ENCODE measurements at regions not wholly inside any gene's neighbourhood (a gene's known extent, or its start where the extent isn't known, plus 50 kb on each side); places are given as distances from the start of the nearest gene placed in this dataset.

DNA sequence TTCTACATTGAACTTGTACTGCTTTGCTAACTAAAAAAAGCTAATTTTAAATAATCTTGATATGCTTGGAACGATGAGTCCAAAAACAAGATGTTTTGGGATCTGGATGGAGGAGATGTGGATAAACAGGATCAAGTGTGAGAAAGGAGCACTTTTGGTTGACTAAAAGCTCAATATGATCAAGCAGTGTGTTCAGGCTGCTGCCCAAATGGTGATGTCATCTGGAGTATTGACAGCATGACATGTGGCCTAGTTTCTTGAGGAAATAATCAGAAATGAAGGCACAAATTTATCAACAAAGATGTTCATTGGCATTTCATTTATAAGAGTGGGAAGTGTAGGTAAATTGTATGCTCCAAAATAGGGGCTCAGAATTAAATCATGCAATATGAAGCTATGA is 161.2 kb downstream of the SOX2 start:
- no peak overlapping the region for H3K4me3 ChIP-seq (ENCODE audit: control insufficient read depth, low read depth, low read length)
- DNase-seq (ENCODE audit: low read depth), result peak; percentile 1
- TF ChIP-seq, protein P1, sequence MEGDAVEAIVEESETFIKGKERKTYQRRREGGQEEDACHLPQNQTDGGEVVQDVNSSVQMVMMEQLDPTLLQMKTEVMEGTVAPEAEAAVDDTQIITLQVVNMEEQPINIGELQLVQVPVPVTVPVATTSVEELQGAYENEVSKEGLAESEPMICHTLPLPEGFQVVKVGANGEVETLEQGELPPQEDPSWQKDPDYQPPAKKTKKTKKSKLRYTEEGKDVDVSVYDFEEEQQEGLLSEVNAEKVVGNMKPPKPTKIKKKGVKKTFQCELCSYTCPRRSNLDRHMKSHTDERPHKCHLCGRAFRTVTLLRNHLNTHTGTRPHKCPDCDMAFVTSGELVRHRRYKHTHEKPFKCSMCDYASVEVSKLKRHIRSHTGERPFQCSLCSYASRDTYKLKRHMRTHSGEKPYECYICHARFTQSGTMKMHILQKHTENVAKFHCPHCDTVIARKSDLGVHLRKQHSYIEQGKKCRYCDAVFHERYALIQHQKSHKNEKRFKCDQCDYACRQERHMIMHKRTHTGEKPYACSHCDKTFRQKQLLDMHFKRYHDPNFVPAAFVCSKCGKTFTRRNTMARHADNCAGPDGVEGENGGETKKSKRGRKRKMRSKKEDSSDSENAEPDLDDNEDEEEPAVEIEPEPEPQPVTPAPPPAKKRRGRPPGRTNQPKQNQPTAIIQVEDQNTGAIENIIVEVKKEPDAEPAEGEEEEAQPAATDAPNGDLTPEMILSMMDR (conservative IDR thresholded peaks at IDR 0.05; ENCODE audit: control insufficient read depth, insufficient read depth, low read depth, low read length), result no peak

- no peak for DNase-seq (ENCODE audit: low read depth)
- TF ChIP-seq, protein P1 (conservative IDR thresholded peaks at IDR 0.05; ENCODE audit: control insufficient read depth, insufficient read depth, low read depth, low read length), result no peak
- no peak overlapping the region for H3K4me3 ChIP-seq (ENCODE audit: control insufficient read depth, low read depth, low read length)
Measured at GRCh38 chr3:181879926-181880325, 168.2 kb downstream of the SOX2 start.

DNA sequence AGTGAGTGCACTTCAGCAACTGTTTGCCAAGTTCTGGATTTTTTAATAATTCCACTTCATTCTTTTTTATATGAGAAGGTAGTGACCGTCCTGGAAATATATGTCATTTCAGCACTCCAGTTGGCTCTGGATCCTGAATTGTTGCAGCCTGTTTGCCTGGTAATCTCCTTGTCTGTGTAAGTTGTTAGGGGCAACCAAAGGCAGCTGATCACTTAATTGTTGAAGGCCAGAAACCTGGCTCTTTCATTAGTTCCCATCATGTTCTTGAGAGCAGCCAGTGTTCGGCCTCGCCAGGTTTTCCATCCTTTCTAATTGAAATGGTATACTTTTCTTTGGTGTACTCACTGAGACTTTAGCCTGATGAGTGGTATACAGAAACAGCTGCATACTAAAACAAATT is 168.6 kb downstream of the SOX2 start:
- TF ChIP-seq, protein P1 (conservative IDR thresholded peaks at IDR 0.05; ENCODE audit: control insufficient read depth, insufficient read depth, low read depth, low read length), result no peak
- no peak overlapping the region for H3K4me3 ChIP-seq (ENCODE audit: control insufficient read depth, low read depth, low read length)
- DNase-seq (ENCODE audit: low read depth), result no peak

DNA sequence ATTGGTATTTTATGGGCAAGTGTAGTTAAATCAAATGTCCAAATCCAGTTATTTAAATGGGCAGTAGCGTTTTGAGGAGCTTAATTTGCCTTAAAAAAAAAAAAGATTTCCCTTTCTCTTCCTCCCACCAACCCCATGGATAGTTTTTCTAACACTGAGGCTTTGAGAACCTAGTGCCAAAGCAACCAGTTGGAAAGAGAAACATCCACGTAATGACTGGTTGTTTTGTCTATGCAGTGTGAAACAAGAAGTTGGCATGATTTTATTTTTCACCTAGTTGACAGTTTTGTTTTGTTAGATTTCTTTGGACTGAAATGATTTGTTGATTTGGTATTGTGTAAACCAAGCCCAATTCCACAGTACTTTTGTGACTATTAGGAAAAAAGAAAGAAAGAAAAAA is 170.0 kb downstream of the SOX2 start:
- no peak for DNase-seq (ENCODE audit: low read depth)
- TF ChIP-seq, protein P1 (conservative IDR thresholded peaks at IDR 0.05; ENCODE audit: control insufficient read depth, insufficient read depth, low read depth, low read length), result no peak
- no peak overlapping the region for H3K4me3 ChIP-seq (ENCODE audit: control insufficient read depth, low read depth, low read length)

- no peak overlapping the region for H3K4me3 ChIP-seq (ENCODE audit: control insufficient read depth, low read depth, low read length)
- DNase-seq (ENCODE audit: low read depth), result no peak
- TF ChIP-seq, protein P1 (conservative IDR thresholded peaks at IDR 0.05; ENCODE audit: control insufficient read depth, insufficient read depth, low read depth, low read length), result no peak
Measured at GRCh38 chr3:181885868-181886630, 174.3 kb downstream of the SOX2 start.

- TF ChIP-seq, protein P1 (conservative IDR thresholded peaks at IDR 0.05; ENCODE audit: control insufficient read depth, insufficient read depth, low read depth, low read length), result no peak
- H3K4me3 ChIP-seq (ENCODE audit: control insufficient read depth, low read depth, low read length), result no peak overlapping the region
- DNase-seq (ENCODE audit: low read depth), result no peak
Measured at GRCh38 chr3:181886676-181887075, 175.0 kb downstream of the SOX2 start.

Data from fibroblast of mammary gland (primary cell).